SK-N-DZ (cell line): ENCODE measurements at regions not wholly inside any gene's neighbourhood (a gene's known extent, or its start where the extent isn't known, plus 50 kb on each side); places are given as distances from the start of the nearest gene placed in this dataset.
A peak's percentile ranks its signal among the peaks of the same experiment; 100 is the strongest.
"Not testable (repeated sequence)": the region's sequence is repeated elsewhere in the genome, so short reads cannot be mapped to it uniquely, and the experiment has no call there.

Experiments
- DNase-seq: peaks from one replicate; pipeline ENCODE4 v3.0.0-alpha.2; 2015; ENCODE audit warnings: low spot score

DNA sequence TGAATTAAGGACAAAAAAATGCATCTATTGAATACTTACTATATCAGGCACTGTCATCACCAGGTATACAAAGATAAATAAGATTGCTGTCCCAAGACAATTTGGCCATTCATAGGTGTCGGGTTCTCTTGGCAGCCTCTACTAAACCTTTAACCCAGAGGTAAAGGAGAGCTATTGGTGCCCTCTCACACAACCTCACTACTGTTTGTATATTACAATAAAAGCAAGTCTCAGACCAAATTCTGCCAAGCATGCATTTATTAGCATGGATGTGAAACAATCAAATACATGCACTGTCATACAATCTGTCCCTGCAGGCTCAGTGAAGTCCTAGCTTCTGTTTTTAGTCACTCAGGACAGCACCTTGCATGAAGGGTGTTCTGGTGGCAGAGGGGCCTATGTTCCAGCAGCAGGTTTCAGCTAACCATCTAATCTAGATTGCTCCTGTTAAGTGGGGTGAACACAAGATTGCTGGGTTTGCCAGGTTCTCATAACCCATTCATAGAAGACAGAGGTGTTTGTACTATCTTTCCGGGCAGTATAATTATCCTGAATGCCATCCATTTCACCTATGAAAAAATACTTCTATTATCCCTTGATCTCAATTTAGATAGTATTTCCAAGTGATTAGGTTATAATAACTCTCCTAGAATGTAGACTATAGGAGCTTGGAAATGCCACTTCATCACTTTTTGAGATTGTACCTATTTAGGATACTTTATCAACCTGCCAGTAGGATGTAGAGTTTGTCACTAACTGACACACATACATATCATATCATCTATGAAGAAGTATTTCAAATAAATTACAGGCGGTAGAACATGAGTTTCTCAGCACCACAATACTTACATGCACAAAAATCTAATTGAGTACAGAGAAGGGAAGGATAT lies 254.0 kb upstream of the KRR1 start:
- DNase-seq: peak; percentile 24

DNA sequence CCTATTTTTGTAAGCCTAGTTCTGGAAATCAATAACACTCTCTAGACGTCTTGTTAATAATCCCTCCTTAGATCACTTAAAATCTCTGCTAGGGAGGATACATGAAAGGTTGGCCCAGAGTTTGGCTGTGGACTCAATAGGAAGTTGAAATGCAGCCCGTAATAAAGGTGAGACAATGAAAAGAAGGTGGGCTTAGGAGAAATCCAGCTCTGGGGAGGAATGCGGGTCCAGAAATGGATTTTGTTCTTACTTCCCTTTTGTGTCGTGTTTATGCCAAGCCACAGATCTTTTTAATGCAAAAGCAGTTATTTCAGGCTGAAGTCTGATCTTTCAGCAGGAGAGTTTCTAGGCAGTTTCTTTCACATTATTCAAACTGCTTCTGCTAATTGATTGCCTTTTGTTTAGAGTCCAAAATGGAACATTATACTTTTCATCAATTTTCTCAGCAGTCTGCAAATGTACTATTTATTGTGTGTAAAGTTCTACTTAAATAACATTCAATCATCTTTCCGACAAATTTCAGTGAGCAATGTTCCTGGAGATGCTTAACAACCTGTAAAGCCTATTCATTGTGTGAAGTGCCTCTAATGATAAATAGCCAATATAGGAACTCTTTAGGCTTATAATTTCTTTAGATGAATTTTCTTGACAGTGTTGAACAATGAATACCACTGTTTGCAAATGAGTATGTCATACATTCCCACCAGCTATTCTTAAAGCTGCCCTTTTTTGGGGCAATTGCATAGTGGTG lies 252.9 kb upstream of the KRR1 start:
- DNase-seq: no peak

DNA sequence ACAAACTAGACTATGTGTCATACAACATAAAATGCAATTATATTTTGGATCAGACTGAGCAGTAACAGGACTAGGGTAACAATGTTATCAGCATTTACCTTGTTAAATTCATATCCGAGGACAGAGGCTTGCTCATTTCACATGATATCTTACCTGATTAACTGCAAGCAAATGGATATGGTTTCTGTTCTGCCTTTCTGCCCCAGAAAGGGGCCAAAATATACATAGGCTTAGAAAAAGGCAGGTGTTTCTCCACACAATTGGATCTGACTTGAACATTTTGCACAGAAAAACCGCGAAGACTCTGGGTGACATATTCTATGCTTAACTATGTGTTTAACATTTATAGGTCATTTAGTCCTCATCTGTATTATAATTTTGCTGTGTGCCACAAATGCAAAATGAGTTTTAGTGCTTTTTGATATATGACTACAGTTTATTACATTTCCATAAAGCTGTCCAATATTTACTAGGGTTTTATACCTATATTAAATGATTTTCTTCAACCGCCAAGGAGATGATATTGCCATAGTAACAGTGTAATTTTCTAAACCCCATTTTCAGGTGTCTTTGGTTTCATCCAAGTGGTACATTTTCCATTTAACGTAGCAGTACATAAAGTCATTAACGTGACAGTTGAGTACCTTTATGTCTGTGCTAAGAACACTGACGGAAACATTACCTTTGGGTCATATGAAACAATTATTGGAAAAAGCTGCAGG lies 249.3 kb upstream of the KRR1 start:
- peak; percentile 83 for DNase-seq

DNA sequence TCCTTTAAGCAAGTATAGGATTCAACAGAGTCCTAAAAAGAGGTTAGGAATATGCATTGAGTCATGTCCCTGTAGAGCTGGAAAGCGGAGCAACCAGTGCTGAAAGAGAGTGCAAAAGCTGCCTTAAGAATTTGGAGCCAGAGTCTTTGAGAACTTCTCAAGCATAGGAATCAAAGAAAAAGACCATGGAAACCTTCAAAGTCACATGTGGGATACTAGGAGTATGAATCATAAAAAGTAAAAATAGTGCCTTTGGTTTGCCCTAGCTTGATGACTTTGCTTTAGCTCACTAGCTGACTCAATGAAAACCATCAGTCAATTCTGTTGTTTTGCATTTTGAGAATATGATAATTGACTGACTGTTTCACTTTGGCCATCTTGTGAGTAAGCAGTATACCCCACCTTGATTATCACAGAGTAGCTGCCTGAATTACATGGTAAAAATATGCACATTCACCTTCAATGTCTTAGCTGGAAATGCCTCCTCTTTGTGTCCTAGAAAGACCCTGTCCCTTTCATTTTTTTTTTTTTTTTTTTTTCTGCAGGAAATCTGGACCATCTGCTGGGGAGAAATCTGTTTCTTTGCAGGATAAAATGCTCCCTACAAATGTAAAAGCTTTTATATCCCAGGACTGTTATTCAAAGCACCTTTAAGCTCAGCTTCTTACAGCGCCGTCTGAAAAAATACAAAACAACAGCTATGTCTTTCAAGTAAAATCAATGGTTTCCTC lies 248.6 kb upstream of the KRR1 start:
- no peak for DNase-seq

DNA sequence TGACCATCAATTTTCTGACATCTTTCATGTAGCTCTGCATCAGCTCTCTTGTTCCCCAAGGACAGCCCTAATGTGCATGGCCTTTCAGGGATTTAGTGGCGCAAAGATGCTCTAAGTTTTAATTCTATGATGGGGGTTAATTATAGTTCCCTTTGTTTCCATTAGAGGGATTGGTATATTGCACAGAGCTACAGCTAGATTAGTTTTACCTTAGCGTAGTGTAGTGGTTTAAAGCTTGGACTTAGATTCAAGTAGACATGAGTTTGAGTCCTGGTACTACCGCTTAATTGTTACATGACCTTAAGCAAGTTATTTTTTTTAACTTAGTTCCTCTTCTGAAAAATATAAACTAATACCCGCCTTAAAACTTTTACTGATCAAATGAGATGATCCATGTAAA lies 247.8 kb upstream of the KRR1 start:
- no peak for DNase-seq

DNA sequence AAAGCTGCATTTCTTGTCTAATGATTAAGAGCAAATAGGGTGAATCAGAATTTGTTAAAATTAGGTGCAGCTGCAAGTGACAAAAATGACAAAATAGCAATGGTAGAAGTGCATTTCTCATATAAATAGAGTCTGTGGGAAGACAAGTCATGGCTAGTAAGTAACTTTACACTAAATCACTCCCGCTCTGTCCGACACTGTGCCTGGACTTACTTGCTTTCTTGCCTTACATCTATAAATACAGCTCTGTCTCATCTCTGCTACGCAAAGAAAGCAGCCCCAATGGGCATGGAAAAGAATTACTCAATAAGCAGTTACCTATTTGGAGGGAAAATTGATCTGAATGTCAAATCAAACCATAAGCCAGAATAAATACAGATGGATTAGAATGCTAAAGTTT lies 245.4 kb upstream of the KRR1 start:
- no peak for DNase-seq

DNA sequence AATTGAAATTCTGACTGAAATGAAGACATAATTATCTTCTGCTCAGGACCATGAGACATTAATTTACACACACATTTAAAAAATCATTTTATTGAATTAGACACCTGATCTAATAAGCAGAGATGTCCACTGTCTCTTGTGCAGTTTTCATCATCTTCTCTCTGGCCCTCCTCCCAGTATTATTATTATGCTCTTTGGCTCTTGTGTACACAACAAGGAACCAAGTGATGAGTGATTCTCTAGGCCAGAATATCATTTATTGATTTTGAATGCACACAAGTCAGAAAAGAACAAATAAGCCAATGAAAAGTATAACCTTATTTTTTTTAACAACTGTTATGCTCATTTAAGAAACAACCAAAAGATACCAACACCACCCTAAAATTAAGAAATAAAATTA lies 244.7 kb upstream of the KRR1 start:
- no peak for DNase-seq

DNA sequence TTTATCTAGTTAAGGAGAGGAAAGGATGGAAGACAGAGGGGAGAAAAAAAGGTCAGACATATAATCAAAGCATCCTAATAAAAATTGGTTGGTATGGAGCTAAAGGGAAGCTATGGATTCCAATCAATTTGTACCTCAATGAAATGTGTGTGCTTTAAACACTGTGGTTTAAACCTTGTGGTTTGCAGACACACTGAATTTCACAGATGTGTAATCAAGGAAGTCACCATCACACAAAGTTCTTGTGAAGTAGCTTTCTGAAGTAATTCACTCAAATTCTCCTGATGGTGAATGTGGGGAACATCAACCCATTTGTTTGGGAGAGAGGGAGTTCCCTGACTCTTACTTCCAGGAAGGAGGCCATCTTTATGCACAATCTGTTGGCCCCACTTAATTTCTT lies 243.3 kb upstream of the KRR1 start:
- no peak for DNase-seq

DNA sequence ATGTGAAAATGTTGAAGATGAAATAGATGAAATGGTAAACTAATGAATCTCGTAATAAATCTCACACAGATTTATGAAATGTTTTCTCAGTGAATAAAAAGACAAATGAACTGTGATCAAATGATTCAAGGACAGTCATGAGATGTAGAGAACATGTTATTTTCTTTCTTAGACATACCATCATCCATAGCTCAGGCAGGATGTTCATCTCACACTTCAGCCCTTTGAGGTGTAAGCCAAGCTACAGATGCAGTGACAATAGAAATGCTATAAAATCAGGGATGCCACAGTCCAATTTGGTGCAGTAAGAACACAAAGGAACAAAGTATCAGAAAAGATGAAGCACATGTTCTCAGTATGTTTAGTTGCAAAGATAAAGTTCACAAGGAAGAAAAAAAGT lies 242.7 kb upstream of the KRR1 start:
- DNase-seq: no peak

DNA sequence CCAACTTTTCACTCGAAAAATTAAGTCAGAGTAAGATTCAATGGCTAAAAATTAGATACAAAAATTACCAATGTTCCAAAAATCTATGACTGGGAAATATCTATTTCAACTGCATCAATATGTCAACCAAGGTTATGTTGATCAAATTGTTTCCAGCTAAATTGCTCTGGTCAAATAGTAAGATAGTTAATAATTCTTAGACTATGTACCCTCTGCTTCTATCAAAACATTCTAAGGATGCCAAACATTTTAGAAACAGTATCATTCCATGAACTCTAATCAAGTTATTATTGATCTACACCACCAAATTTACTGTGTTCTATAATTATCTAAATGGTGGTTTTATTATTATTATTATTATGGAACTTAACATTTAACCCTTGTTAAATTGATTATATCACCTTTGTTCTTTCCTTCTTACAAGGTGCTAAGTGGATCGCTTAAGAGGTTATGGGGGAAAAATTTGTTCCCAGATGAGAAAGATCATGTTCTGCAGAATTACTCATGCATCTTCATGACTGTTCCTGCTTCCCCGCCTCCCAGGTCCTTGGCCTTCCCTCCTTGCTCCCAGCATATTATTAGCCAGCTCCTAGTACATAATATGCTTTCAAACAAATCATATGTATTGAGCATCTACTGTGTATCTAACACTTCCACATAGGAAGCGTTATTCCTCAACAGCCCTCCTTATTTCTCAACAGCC lies 240.5 kb upstream of the KRR1 start:
- DNase-seq: no peak

DNA sequence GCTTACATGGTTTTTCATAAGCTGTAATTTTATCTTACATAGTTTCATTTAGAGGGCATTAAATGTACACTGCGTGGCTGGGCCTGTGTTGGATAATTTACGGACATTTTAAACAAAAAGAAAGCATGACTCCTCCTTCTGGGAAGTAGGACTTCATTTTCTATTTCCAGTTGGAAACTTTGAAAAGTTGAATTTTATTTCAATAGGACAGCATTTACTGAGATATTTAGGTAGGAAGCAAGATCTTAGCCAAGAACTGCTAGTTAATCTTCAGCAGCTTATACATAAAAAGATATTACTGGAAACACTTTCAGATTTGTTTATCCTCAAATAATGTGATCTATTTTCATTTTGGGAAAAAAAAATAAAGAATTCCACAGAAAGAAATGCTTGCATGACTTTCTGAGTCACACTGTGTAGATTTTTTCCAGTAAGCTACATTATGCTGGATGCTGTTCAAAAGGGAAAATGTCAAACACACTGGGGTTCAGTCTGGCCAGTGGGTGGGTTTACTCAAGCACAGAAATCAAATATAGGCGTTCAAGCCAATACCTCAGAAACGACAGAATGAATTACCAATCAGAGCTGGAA lies 239.4 kb upstream of the KRR1 start:
- no peak for DNase-seq

DNA sequence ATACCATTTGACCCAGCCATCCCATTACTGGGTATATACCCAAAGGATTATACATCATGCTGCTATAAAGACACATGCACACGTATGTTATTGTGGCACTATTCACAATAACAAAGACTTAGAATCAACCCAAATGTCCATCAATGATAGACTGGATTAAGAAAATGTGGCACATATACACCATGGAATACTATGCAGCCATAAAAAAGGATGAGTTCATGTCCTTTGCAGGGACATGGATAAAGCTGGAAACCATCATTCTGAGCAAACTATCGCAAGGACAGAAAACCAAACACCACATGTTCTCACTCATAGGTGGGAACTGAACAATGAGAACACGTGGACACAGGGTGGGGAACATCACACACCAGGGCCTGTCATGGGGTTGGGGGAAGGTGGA lies 237.6 kb upstream of the KRR1 start:
- not testable (repeated sequence) for DNase-seq

DNA sequence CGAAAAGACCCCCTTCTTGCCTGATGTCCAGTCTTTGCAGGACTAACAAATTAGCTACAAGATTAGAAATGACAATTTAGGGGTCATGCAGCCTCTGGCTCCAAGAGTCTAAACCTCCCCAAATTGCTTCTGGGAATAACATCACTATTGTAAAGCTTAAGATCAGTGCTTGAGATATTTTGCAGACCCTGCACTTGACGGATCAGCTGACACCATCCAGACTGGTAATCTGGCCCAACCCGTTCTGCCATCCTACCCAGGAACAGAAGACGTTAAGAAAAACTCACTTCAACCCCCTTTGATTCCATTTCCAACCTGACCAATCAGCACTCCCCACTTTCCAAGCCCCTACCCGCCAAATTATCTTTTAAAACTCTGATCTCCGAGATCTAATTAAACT lies 236.7 kb upstream of the KRR1 start:
- DNase-seq: peak; percentile 17

DNA sequence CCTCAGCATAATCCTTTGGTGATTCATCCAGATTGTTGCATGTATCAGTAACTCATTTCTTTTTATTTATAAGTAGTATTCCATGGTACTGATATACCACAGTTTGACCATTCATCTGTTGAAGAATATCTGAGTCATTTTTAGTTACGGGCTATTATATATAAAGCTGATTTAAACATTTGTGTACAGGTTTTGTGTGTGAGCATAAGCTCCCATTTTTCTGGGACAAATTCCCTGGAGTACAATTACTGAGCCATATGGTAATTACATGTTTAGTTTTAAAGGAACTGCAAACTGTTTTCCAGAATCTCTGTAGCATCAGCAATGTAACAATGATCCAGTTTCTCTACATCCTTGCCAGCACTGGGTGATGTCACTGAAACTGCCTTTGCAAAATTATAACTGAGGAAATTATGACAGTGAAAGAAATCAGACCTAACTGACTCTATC lies 236.2 kb upstream of the KRR1 start:
- DNase-seq: no peak

DNA sequence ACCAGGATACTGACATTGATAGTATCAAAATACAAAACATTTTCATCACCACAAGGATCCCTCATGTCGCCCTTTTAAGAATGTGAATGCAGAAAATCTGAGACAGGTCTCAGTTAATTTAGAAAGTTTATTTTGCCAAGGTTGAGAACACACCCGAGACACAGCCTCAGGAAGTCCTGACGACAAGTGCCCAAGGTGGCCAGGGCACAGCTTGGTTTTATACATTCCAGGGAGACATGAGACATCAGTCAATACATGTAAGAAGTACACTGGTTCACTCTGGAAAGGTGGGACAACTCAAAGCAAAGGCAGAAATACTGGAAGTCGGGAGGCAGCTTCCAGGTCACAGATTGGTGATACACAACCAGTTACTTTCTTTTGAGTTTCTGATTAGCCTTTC lies 235.2 kb upstream of the KRR1 start:
- DNase-seq: no peak

DNA sequence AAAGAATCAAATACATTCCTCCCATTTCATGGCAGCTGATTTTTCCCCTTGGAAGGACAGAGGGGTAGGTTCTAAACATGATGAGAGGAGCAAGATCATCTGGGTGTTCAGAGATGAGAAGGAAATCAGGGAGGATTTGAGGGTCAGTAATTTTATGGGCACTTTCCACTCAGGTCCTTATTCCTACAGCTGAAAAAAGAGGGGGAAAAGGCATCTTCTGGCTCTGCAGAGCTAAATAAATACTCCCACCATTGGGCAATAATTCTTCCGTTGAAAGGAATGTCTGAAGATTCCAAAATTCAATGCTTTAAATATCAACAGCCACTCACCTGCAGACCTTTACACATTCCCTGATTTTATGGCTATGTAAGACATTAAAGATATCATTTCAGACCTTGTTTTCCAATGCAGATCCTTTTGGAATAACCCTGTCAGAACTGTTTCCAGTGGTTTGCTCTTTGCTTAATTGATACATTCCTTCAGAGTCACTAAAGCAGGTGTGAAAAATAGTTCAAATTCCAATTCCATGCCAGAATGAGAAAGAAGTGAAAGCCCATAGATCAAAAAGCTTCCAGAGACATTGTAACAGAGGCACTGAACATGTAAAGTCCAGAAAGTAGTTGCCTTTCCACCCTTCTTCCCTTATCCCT lies 233.3 kb upstream of the KRR1 start:
- no peak for DNase-seq

DNA sequence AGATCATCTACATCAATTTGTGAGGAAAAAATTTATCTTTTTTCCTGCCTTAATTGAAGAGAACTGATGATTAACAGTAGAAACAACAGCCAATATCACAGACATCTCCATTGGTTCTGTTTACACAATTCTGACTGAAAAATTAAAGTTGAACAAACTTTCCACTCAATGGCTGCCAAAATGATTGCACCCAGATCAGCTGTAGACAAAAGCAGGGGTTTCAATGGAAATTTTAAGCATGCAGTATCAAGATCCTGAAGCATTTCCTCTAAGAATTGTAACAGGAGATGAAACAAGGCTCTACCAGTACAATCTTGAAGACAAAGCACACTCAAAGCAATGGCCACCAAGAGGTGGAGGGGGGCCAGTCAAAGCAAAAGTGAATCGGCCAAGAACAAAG lies 231.6 kb upstream of the KRR1 start:
- no peak for DNase-seq

DNA sequence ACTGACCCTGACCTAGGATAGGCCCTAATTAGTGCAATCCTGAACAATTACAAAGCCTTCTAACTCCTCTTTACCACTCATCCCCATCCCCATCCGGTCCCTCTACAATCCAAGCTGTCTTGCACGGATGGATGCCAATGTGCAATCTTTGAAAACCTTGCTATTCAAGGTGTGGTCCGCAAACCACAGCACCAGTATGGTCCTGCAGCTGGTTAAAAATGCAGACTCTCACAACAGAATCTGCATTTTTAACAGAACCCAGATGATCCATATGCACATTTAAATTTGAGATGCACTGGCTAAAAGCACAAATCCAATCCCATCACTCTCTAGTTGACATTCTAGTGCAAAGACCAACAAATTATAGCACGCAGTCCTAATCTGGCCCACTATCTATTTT lies 230.6 kb upstream of the KRR1 start:
- no peak for DNase-seq

DNA sequence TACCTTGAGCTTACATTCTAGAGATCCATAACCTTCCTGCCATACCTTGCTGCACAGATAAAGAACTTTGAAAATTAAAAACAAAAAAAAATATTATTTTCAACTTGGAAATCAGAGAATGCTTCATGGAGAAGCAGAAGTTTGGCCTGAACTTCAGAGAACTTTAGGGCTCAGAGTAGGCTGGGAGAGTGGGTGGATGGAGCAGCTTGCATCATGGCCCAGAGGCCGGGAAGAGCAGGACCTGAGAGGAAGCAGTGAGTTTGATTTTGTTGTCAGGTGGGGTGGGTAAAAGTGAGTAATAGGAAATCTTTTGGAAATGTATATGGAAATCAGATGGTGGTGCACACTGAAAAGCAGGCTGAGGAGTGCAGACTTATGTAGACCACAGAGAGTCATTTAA lies 228.5 kb upstream of the KRR1 start:
- DNase-seq: no peak

DNA sequence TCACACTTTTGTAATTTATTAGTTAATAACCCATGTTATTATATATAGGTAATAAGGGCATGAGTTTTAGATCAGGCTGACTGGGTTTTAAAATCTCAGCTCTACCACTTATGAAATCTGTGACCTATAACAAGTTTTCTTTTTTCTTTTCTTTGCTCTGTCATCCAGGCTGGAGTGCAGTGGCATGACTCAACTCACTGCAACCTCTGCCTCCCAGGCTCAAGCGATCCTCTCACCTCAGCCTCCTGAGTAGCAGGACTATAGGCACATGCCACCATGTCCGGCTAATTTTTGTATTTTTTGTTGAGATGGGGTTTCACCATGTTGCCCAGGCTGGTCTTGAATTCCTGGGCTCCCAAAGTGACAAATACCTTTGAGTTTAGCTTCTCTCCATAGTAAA lies 227.7 kb upstream of the KRR1 start:
- not testable (repeated sequence) for DNase-seq
